ENCODE measurements at regions not wholly inside any gene's neighbourhood (a gene's known extent, or its start where the extent isn't known, plus 50 kb on each side); places are given as distances from the start of the nearest gene placed in this dataset.

GRCh38 chr4:38424151-38424871 is 239.7 kb upstream of the KLF3 start:
- TF ChIP-seq CTCF (IDR thresholded peaks at IDR 0.05; ENCODE audit: control extremely low read depth in 1 of 3, insufficient read depth in 1 of 3, low read depth in 1 of 3, low read length in 3 of 3) = no peak
- TF ChIP-seq MAX (IDR thresholded peaks at IDR 0.05) = no peak
- TF ChIP-seq CBX5 (IDR thresholded peaks at IDR 0.05; ENCODE audit: low read depth, low read length) = no peak
- no peak for TF ChIP-seq NRF1 (IDR thresholded peaks at IDR 0.05; ENCODE audit: low read depth, low read length)
- no peak for TF ChIP-seq SIN3A (conservative IDR thresholded peaks at IDR 0.05 in 1 of 2, IDR thresholded peaks at IDR 0.05 in 1 of 2; ENCODE audit: low read depth in 1 of 2, low read length in 2 of 2)
- TF ChIP-seq EGR1 (IDR thresholded peaks at IDR 0.05; ENCODE audit: borderline replicate concordance, low read depth, low read length) = no peak
- no peak for TF ChIP-seq CHD7 (IDR thresholded peaks at IDR 0.05; ENCODE audit: insufficient replicate concordance, low read length)
- TF ChIP-seq BRCA1 (IDR thresholded peaks at IDR 0.05; ENCODE audit: low read depth, low read length) = no peak
